ENCODE measurements at regions not wholly inside any gene's neighbourhood (a gene's known extent, or its start where the extent isn't known, plus 50 kb on each side); places are given as distances from the start of the nearest gene placed in this dataset.

- no peak for DNase-seq (ENCODE audit: low spot score)
- no peaks in the 10 kb centered on the region for H3K9me3 Mint-ChIP-seq
- no peak overlapping the region for H3K27ac Mint-ChIP-seq
- intact Hi-C loops (cut with micrococcal nuclease), result loop anchor here (1.0 kb wide), 1 partner anchor 910 kb away; no protein-coding TSS in a partner anchor
- H3K4me1 Mint-ChIP-seq (ENCODE audit: low read depth), result no peaks in the 10 kb centered on the region
- H3K36me3 Mint-ChIP-seq (ENCODE audit: low read depth), result no peaks in the 10 kb centered on the region
- no peak overlapping the region for H3K4me3 Mint-ChIP-seq (ENCODE audit: low read depth)
- H3K27me3 Mint-ChIP-seq (ENCODE audit: low read depth), result no peaks in the 10 kb centered on the region
Observed at GRCh38 chr13:84896128-84896527, 903.1 kb downstream of the SLITRK6 start.

- intact Hi-C loops (cut with micrococcal nuclease), result no loop called here
Observed at GRCh38 chr13:84894749-84895148, 904.5 kb downstream of the SLITRK6 start.

GRCh38 chr13:84885868-84886267 is 913.4 kb downstream of the SLITRK6 start:
- DNase-seq (ENCODE audit: low spot score), result no peak
- H3K27ac Mint-ChIP-seq, result no peak overlapping the region
- H3K36me3 Mint-ChIP-seq (ENCODE audit: low read depth), result no peaks in the 10 kb centered on the region
- intact Hi-C loops (cut with micrococcal nuclease), result no loop called here
- no peaks in the 10 kb centered on the region for H3K27me3 Mint-ChIP-seq (ENCODE audit: low read depth)
- H3K4me1 Mint-ChIP-seq (ENCODE audit: low read depth), result no peaks in the 10 kb centered on the region
- H3K9me3 Mint-ChIP-seq, result no peaks in the 10 kb centered on the region
- H3K4me3 Mint-ChIP-seq (ENCODE audit: low read depth), result no peak overlapping the region

More at GRCh38 chr13:84894749-84895148, 904.5 kb downstream of the SLITRK6 start:
- Mint-ChIP-seq H3K27me3 (ENCODE audit: low read depth) (no peaks in the 10 kb centered on the region), H3K4me3 (ENCODE audit: low read depth) (no peak overlapping the region), H3K36me3 (ENCODE audit: low read depth) (no peaks in the 10 kb centered on the region), H3K27ac (no peak overlapping the region), H3K4me1 (ENCODE audit: low read depth) (no peaks in the 10 kb centered on the region), H3K9me3 (no peaks in the 10 kb centered on the region)
- DNase-seq (ENCODE audit: low spot score), result no peak

GRCh38 chr13:84873951-84874350 is 925.3 kb downstream of the SLITRK6 start:
- H3K27ac Mint-ChIP-seq, result no peak overlapping the region
- no peak for DNase-seq (ENCODE audit: low spot score)
- no peaks in the 10 kb centered on the region for H3K4me1 Mint-ChIP-seq (ENCODE audit: low read depth)
- H3K27me3 Mint-ChIP-seq (ENCODE audit: low read depth), result no peaks in the 10 kb centered on the region
- H3K36me3 Mint-ChIP-seq (ENCODE audit: low read depth), result no peaks in the 10 kb centered on the region
- intact Hi-C loops (cut with micrococcal nuclease), result no loop called here
- H3K4me3 Mint-ChIP-seq (ENCODE audit: low read depth), result no peak overlapping the region
- peaks cover 12% of the 10 kb centered on the region for H3K9me3 Mint-ChIP-seq

GRCh38 chr13:84870190-84870589 is 929.0 kb downstream of the SLITRK6 start:
- DNase-seq (ENCODE audit: low spot score), result no peak
- H3K27ac Mint-ChIP-seq, result no peak overlapping the region
- no peaks in the 10 kb centered on the region for H3K4me1 Mint-ChIP-seq (ENCODE audit: low read depth)
- intact Hi-C loops (cut with micrococcal nuclease), result no loop called here
- H3K36me3 Mint-ChIP-seq (ENCODE audit: low read depth), result no peaks in the 10 kb centered on the region
- H3K4me3 Mint-ChIP-seq (ENCODE audit: low read depth), result no peak overlapping the region
- no peaks in the 10 kb centered on the region for H3K27me3 Mint-ChIP-seq (ENCODE audit: low read depth)
- no peaks in the 10 kb centered on the region for H3K9me3 Mint-ChIP-seq

GRCh38 chr13:84867246-84867645 is 932.0 kb downstream of the SLITRK6 start:
- Mint-ChIP-seq H3K4me1 (ENCODE audit: low read depth) (no peaks in the 10 kb centered on the region), H3K27ac (no peak overlapping the region), H3K36me3 (ENCODE audit: low read depth) (no peaks in the 10 kb centered on the region), H3K9me3 (no peaks in the 10 kb centered on the region), H3K27me3 (ENCODE audit: low read depth) (no peaks in the 10 kb centered on the region), H3K4me3 (ENCODE audit: low read depth) (no peak overlapping the region)
- DNase-seq (ENCODE audit: low spot score), result no peak
- intact Hi-C loops (cut with micrococcal nuclease), result no loop called here

GRCh38 chr13:84865783-84866221 is 933.4 kb downstream of the SLITRK6 start:
- Mint-ChIP-seq H3K36me3 (ENCODE audit: low read depth) (no peaks in the 10 kb centered on the region), H3K9me3 (no peaks in the 10 kb centered on the region), H3K4me1 (ENCODE audit: low read depth) (no peaks in the 10 kb centered on the region), H3K27ac (no peak overlapping the region), H3K4me3 (ENCODE audit: low read depth) (no peak overlapping the region), H3K27me3 (ENCODE audit: low read depth) (no peaks in the 10 kb centered on the region)
- intact Hi-C loops (cut with micrococcal nuclease), result no loop called here
- no peak for DNase-seq (ENCODE audit: low spot score)

- H3K4me1 Mint-ChIP-seq (ENCODE audit: low read depth), result no peaks in the 10 kb centered on the region
- H3K27ac Mint-ChIP-seq, result no peak overlapping the region
- intact Hi-C loops (cut with micrococcal nuclease), result no loop called here
- DNase-seq (ENCODE audit: low spot score), result no peak
- H3K4me3 Mint-ChIP-seq (ENCODE audit: low read depth), result no peak overlapping the region
- H3K36me3 Mint-ChIP-seq (ENCODE audit: low read depth), result no peaks in the 10 kb centered on the region
- no peaks in the 10 kb centered on the region for H3K9me3 Mint-ChIP-seq
- H3K27me3 Mint-ChIP-seq (ENCODE audit: low read depth), result no peaks in the 10 kb centered on the region
Observed at GRCh38 chr13:84864341-84864740, 934.9 kb downstream of the SLITRK6 start.

GRCh38 chr13:84847107-84847506 is 952.1 kb downstream of the SLITRK6 start:
- no peak for DNase-seq (ENCODE audit: low spot score)
- peaks cover 5% of the 10 kb centered on the region for H3K9me3 Mint-ChIP-seq
- no peaks in the 10 kb centered on the region for H3K36me3 Mint-ChIP-seq (ENCODE audit: low read depth)
- no peak overlapping the region for H3K27ac Mint-ChIP-seq
- no peaks in the 10 kb centered on the region for H3K4me1 Mint-ChIP-seq (ENCODE audit: low read depth)
- intact Hi-C loops (cut with micrococcal nuclease), result no loop called here
- H3K27me3 Mint-ChIP-seq (ENCODE audit: low read depth), result no peaks in the 10 kb centered on the region
- H3K4me3 Mint-ChIP-seq (ENCODE audit: low read depth), result no peak overlapping the region

GRCh38 chr13:84845907-84846619 is 953.2 kb downstream of the SLITRK6 start:
- Mint-ChIP-seq H3K4me3 (ENCODE audit: low read depth) (no peak overlapping the region), H3K4me1 (ENCODE audit: low read depth) (no peaks in the 10 kb centered on the region), H3K27me3 (ENCODE audit: low read depth) (no peaks in the 10 kb centered on the region), H3K27ac (no peak overlapping the region), H3K9me3 (peaks cover 5% of the 10 kb centered on the region), H3K36me3 (ENCODE audit: low read depth) (no peaks in the 10 kb centered on the region)
- no peak for DNase-seq (ENCODE audit: low spot score)
- intact Hi-C loops (cut with micrococcal nuclease), result no loop called here

- Mint-ChIP-seq H3K27me3 (ENCODE audit: low read depth) (no peaks in the 10 kb centered on the region), H3K4me3 (ENCODE audit: low read depth) (no peak overlapping the region), H3K4me1 (ENCODE audit: low read depth) (no peaks in the 10 kb centered on the region), H3K9me3 (peaks cover 5% of the 10 kb centered on the region), H3K27ac (no peak overlapping the region), H3K36me3 (ENCODE audit: low read depth) (no peaks in the 10 kb centered on the region)
- intact Hi-C loops (cut with micrococcal nuclease), result no loop called here
- no peak for DNase-seq (ENCODE audit: low spot score)
Observed at GRCh38 chr13:84844473-84844872, 954.7 kb downstream of the SLITRK6 start.

GRCh38 chr13:84843368-84843767 is 955.9 kb downstream of the SLITRK6 start:
- Mint-ChIP-seq H3K27ac (no peak overlapping the region), H3K27me3 (ENCODE audit: low read depth) (no peaks in the 10 kb centered on the region), H3K36me3 (ENCODE audit: low read depth) (no peaks in the 10 kb centered on the region), H3K9me3 (peaks cover 5% of the 10 kb centered on the region), H3K4me1 (ENCODE audit: low read depth) (no peaks in the 10 kb centered on the region), H3K4me3 (ENCODE audit: low read depth) (no peak overlapping the region)
- intact Hi-C loops (cut with micrococcal nuclease), result no loop called here
- no peak for DNase-seq (ENCODE audit: low spot score)

- no peak for DNase-seq (ENCODE audit: low spot score)
- Mint-ChIP-seq H3K36me3 (ENCODE audit: low read depth) (no peaks in the 10 kb centered on the region), H3K4me1 (ENCODE audit: low read depth) (no peaks in the 10 kb centered on the region), H3K4me3 (ENCODE audit: low read depth) (no peak overlapping the region), H3K9me3 (peaks cover 12% of the 10 kb centered on the region), H3K27me3 (ENCODE audit: low read depth) (no peaks in the 10 kb centered on the region), H3K27ac (no peak overlapping the region)
- intact Hi-C loops (cut with micrococcal nuclease), result no loop called here
Observed at GRCh38 chr13:84834201-84834600, 951.9 kb upstream of the SLITRK1 start.

Data from activated T-helper 2 cell treated with anti-CD3 and anti-CD28 coated beads, Interferon-gamma antibody, Interleukin-2, Interleukin-4, amounts not matched to agents 10 μg/mL and 5 μg/mL and 100 μg/mL, durations not matched to agents 14 hours and 24 hours and 36 hours (primary cell).